GM18909 (cell line): ENCODE measurements at regions not wholly inside any gene's neighbourhood (a gene's known extent, or its start where the extent isn't known, plus 50 kb on each side); places are given as distances from the start of the nearest gene placed in this dataset.

ENCODE experiments used
- ATAC-seq: cut with Tn5 transposase; IDR thresholded peaks from one replicate; pipeline ENCODE4 v1.9.1; 2021; ENCODE audit warnings: mild to moderate bottlenecking; ENCODE audit not compliant: unreplicated experiment, poor library complexity

GRCh38 chr11:116117331-116118137 lies 613.3 kb upstream of the CADM1 start:
- ATAC-seq = no peak

- ATAC-seq = no peak
Observed at GRCh38 chr11:116115801-116116200, 611.6 kb upstream of the CADM1 start.

- no peak for ATAC-seq
Observed at GRCh38 chr11:116114198-116114651, 610.0 kb upstream of the CADM1 start.

GRCh38 chr11:116112087-116112935 lies 608.1 kb upstream of the CADM1 start:
- ATAC-seq = no peak

GRCh38 chr11:116111546-116111945 lies 607.3 kb upstream of the CADM1 start:
- ATAC-seq = no peak

GRCh38 chr11:116110802-116111201 lies 606.6 kb upstream of the CADM1 start:
- ATAC-seq = no peak

GRCh38 chr11:116110356-116110755 lies 606.1 kb upstream of the CADM1 start:
- no peak for ATAC-seq

- no peak for ATAC-seq
Observed at GRCh38 chr11:116109228-116109627, 605.0 kb upstream of the CADM1 start.

GRCh38 chr11:116108161-116108560 lies 603.9 kb upstream of the CADM1 start:
- ATAC-seq = no peak

GRCh38 chr11:116107229-116107628 lies 603.0 kb upstream of the CADM1 start:
- ATAC-seq = no peak

GRCh38 chr11:116104498-116105174 lies 600.4 kb upstream of the CADM1 start:
- no peak for ATAC-seq

GRCh38 chr11:116101902-116102301 lies 597.7 kb upstream of the CADM1 start:
- ATAC-seq = no peak

- no peak for ATAC-seq
Observed at GRCh38 chr11:116100016-116100415, 595.8 kb upstream of the CADM1 start.

- no peak for ATAC-seq
Observed at GRCh38 chr11:116099541-116099940, 595.3 kb upstream of the CADM1 start.

GRCh38 chr11:116096272-116096995 lies 592.2 kb upstream of the CADM1 start:
- no peak for ATAC-seq

GRCh38 chr11:116093481-116094270 lies 589.5 kb upstream of the CADM1 start:
- no peak for ATAC-seq

- ATAC-seq = no peak
Observed at GRCh38 chr11:116093065-116093464, 588.9 kb upstream of the CADM1 start.

- ATAC-seq = no peak
Observed at GRCh38 chr11:116086426-116086825, 582.2 kb upstream of the CADM1 start.

- ATAC-seq = no peak
Observed at GRCh38 chr11:116085031-116085635, 580.9 kb upstream of the CADM1 start.
